ENCODE measurements at regions not wholly inside any gene's neighbourhood (a gene's known extent, or its start where the extent isn't known, plus 50 kb on each side); places are given as distances from the start of the nearest gene placed in this dataset.

DNA sequence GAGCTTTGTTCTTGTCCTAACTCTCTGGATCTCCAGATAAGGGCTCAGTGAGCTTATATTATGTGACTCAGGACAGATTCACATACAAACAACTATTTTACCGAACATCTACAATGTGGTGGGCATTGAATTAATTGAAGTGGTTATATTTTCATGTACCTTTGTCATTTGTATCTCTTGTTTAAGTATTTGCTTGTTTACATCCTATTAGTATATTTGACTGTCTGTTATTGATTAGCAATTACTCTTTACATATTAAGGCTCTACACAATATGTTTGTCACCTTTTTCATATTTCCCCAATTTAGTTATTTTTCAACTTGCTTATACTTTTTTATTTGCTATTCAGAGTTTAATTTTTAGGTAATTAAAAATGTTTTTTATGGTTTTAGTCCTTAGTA, 222.4 kb downstream of the TFAP2C start:
- Mint-ChIP-seq H3K4me1 (ENCODE audit: low read depth, unreplicated experiment) (no peaks in the 10 kb centered on the region), H3K4me3 (ENCODE audit: low read depth, unreplicated experiment) (no peak overlapping the region), H3K9me3 (ENCODE audit: low read depth, unreplicated experiment) (no peaks in the 10 kb centered on the region), H3K36me3 (ENCODE audit: insufficient read depth, unreplicated experiment) (no peaks in the 10 kb centered on the region), H3K27me3 (ENCODE audit: unreplicated experiment) (peaks cover 59% of the 10 kb centered on the region), H3K27ac (ENCODE audit: unreplicated experiment) (no peak overlapping the region)
- no peak for TF ChIP-seq CTCF (IDR thresholded peaks at IDR 0.05; ENCODE audit: unreplicated experiment)
- CTCF ChIA-PET: no interaction called here
- intact Hi-C loops (cut with micrococcal nuclease; ENCODE audit: unreplicated experiment): no loop called here
- BruUV-seq (replicated peaks): no TSS peak
- no peak for DNase-seq

GRCh38 chr20:56855708-56856107, 226.6 kb downstream of the TFAP2C start:
- H3K27me3 Mint-ChIP-seq (ENCODE audit: unreplicated experiment): peaks cover 67% of the 10 kb centered on the region
- H3K9me3 Mint-ChIP-seq (ENCODE audit: low read depth, unreplicated experiment): no peaks in the 10 kb centered on the region
- H3K36me3 Mint-ChIP-seq (ENCODE audit: insufficient read depth, unreplicated experiment): no peaks in the 10 kb centered on the region
- H3K4me3 Mint-ChIP-seq (ENCODE audit: low read depth, unreplicated experiment): no peak overlapping the region
- CTCF ChIA-PET: no interaction called here
- H3K27ac Mint-ChIP-seq (ENCODE audit: unreplicated experiment): no peak overlapping the region
- DNase-seq: no peak
- BruUV-seq (replicated peaks): no TSS peak
- intact Hi-C loops (cut with micrococcal nuclease; ENCODE audit: unreplicated experiment): no loop called here
- TF ChIP-seq CTCF (IDR thresholded peaks at IDR 0.05; ENCODE audit: unreplicated experiment): no peak
- H3K4me1 Mint-ChIP-seq (ENCODE audit: low read depth, unreplicated experiment): no peaks in the 10 kb centered on the region

DNA sequence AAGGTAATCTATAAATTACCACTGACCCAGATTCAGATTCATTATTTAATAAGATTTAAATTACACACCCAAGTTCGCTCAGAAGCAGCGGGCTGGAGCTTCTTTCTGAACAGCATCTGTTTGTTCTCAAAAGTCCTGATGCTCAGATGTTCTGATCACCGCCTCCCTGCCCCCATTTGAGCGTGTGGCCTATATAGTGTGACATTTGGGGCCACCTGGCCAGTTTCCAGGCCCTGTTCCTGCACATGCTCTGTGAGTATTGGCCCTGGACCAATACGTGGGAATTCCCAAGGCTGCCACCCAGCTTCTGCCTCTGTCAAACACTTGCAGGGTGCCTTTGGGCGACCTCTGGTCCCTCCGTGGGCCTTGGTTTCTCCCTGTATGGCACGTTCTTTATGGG, 228.8 kb downstream of the TFAP2C start:
- no peak overlapping the region for H3K4me3 Mint-ChIP-seq (ENCODE audit: low read depth, unreplicated experiment)
- no peaks in the 10 kb centered on the region for H3K36me3 Mint-ChIP-seq (ENCODE audit: insufficient read depth, unreplicated experiment)
- no peaks in the 10 kb centered on the region for H3K9me3 Mint-ChIP-seq (ENCODE audit: low read depth, unreplicated experiment)
- no peak for TF ChIP-seq CTCF (IDR thresholded peaks at IDR 0.05; ENCODE audit: unreplicated experiment)
- DNase-seq: no peak
- no TSS peak for BruUV-seq (replicated peaks)
- H3K27ac Mint-ChIP-seq (ENCODE audit: unreplicated experiment): no peak overlapping the region
- intact Hi-C loops (cut with micrococcal nuclease; ENCODE audit: unreplicated experiment): no loop called here
- H3K4me1 Mint-ChIP-seq (ENCODE audit: low read depth, unreplicated experiment): no peaks in the 10 kb centered on the region
- peaks cover 85% of the 10 kb centered on the region for H3K27me3 Mint-ChIP-seq (ENCODE audit: unreplicated experiment)
- CTCF ChIA-PET: no interaction called here

DNA sequence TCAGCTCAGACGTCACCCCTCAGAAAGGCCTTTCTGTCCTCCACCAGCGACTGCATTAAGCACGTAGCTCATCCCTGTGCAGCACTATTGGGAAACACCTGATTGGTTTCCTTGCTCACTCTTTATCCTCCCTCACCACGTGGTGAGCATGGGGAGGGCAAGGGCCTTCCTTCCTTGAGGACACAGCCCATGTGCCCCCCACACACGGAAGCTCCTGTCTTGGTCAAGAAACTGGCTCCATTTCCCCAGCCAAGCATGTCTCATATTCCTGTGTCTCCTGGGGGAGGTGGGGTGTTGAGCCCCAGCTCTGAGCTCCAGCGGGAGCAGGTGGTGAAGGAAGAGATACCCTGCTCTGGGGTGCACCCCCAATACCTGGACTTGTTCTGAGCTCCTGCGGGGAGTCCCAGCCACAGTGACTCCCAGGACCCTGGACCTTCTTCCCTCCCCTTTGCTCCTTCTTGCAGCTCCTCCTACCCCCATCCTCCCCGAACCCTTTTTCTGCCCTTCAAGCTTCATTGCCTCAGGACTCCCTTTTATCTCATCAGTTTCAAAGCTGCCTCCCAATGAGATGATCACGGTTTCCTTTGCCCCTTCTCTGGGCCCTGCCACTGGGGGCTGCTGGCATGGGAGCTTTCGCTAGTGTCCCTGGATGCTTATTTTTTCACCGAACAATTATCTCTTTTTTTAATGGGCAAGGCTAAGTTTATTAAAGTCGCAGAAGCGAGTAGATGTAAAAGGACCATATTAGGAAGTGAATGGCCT, 230.1 kb downstream of the TFAP2C start:
- no peaks in the 10 kb centered on the region for H3K36me3 Mint-ChIP-seq (ENCODE audit: insufficient read depth, unreplicated experiment)
- no TSS peak for BruUV-seq (replicated peaks)
- H3K27ac Mint-ChIP-seq (ENCODE audit: unreplicated experiment): no peak overlapping the region
- no peaks in the 10 kb centered on the region for H3K4me1 Mint-ChIP-seq (ENCODE audit: low read depth, unreplicated experiment)
- no peaks in the 10 kb centered on the region for H3K9me3 Mint-ChIP-seq (ENCODE audit: low read depth, unreplicated experiment)
- intact Hi-C loops (cut with micrococcal nuclease; ENCODE audit: unreplicated experiment): no loop called here
- no peak for DNase-seq
- TF ChIP-seq CTCF (IDR thresholded peaks at IDR 0.05; ENCODE audit: unreplicated experiment): no peak
- no peak overlapping the region for H3K4me3 Mint-ChIP-seq (ENCODE audit: low read depth, unreplicated experiment)
- peaks cover 87% of the 10 kb centered on the region for H3K27me3 Mint-ChIP-seq (ENCODE audit: unreplicated experiment)
- CTCF ChIA-PET: interaction anchor here (0.6 kb wide), 1 partner anchor 106 kb away, joined by 3 read pairs; no protein-coding TSS in a partner anchor
